H1 (cell line): ENCODE measurements at regions not wholly inside any gene's neighbourhood (a gene's known extent, or its start where the extent isn't known, plus 50 kb on each side); places are given as distances from the start of the nearest gene placed in this dataset.

ENCODE experiments used
- BACH1 ChIP-seq: IDR thresholded peaks from 2 replicates; pipeline ENCODE4 v1.6.1; 2012; ENCODE audit warnings: low read length, improper control_type of control experiment
- JUN ChIP-seq: IDR thresholded peaks from 2 replicates; pipeline ENCODE4 v1.6.1; 2011; ENCODE audit warnings: low read depth, mild to moderate bottlenecking, improper control_type of control experiment, low read length
- KDM5A ChIP-seq: fragments of 200-600 bp; IDR thresholded peaks from 2 replicates; pipeline ENCODE4 v1.7.1; 2012; ENCODE audit warnings: mild to moderate bottlenecking, low read length, inconsistent platforms, mixed read lengths
- RXRA ChIP-seq: IDR thresholded peaks from 2 replicates; pipeline ENCODE4 v1.6.1; 2011; ENCODE audit warnings: low read depth, mild to moderate bottlenecking, low read length, moderate library complexity; ENCODE audit not compliant: insufficient read depth
- ZNF274 ChIP-seq: IDR thresholded peaks from 2 replicates; pipeline ENCODE4 v1.7.0; 2012; ENCODE audit warnings: low read length, borderline replicate concordance; ENCODE audit errors: extremely low read depth
- TF ChIP-seq, protein P1 (sequence below), 3 experiments: IDR thresholded peaks; 1 replicate in 2 of 3; 2 replicates in 1 of 3; pipeline versions ENCODE4 v1.5.1 to v1.6.1; 2011; ENCODE audit warnings: low read length in 3 of 3, mild to moderate bottlenecking in 3 of 3, inconsistent platforms in 2 of 3, low read depth in 1 of 3, moderate library complexity in 1 of 3; ENCODE audit not compliant: insufficient read depth in 1 of 3; ENCODE audit errors: control extremely low read depth in 1 of 3

DNA sequence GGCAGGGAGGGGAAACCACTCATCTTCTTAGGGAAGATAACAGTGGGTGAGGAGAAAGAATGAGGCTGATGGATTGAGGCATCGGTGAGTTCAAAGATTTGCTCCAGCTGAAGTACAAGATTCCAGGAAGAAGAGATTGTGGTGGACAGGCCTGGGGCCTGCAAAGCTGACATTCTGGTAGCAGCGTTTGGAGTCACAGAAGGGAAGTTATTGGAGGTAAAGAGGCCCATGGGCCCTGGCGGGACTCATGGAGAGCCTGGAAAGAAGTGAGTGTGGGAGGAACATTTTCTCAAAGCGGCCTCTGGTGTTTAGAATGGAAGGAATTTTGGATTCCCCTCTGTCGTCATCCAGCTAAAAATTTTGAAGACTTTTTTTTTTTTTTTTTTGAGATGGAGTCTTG lies 160.0 kb upstream of the KLF6 start:
- TF ChIP-seq BACH1 (no peak), KDM5A (no peak), RXRA (no peak), ZNF274 (no peak), JUN (no peak)
- TF ChIP-seq, protein P1, sequence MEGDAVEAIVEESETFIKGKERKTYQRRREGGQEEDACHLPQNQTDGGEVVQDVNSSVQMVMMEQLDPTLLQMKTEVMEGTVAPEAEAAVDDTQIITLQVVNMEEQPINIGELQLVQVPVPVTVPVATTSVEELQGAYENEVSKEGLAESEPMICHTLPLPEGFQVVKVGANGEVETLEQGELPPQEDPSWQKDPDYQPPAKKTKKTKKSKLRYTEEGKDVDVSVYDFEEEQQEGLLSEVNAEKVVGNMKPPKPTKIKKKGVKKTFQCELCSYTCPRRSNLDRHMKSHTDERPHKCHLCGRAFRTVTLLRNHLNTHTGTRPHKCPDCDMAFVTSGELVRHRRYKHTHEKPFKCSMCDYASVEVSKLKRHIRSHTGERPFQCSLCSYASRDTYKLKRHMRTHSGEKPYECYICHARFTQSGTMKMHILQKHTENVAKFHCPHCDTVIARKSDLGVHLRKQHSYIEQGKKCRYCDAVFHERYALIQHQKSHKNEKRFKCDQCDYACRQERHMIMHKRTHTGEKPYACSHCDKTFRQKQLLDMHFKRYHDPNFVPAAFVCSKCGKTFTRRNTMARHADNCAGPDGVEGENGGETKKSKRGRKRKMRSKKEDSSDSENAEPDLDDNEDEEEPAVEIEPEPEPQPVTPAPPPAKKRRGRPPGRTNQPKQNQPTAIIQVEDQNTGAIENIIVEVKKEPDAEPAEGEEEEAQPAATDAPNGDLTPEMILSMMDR (IDR thresholded peaks at IDR 0.05; ENCODE audit: control extremely low read depth in 1 of 3, insufficient read depth in 1 of 3, low read depth in 1 of 3, low read length in 3 of 3) = no peak
